GM12878 (cell line): ENCODE measurements at regions not wholly inside any gene's neighbourhood (a gene's known extent, or its start where the extent isn't known, plus 50 kb on each side); places are given as distances from the start of the nearest gene placed in this dataset.

ENCODE experiments used
- BHLHE40 ChIP-seq, 2 experiments: fragments of 450-650 bp in 1 of 2; IDR thresholded peaks; 2 replicates each; pipeline ENCODE4 v1.6.1; 2011 to 2017; ENCODE audit warnings: low read depth in 2 of 2, borderline replicate concordance in 1 of 2, improper control_type of control experiment in 1 of 2, low read length in 1 of 2, mild to moderate bottlenecking in 1 of 2
- CREB1 ChIP-seq: IDR thresholded peaks from 2 replicates; pipeline ENCODE4 v1.6.1; 2012; ENCODE audit warnings: low read depth, mild to moderate bottlenecking, inconsistent platforms
- CTCF ChIP-seq, 3 experiments: IDR thresholded peaks in 2 of 3; conservative IDR thresholded peaks in 1 of 3; 2 replicates each; pipeline ENCODE4 v1.5.1; 2011; ENCODE audit warnings: low read depth in 3 of 3, low read length in 3 of 3, mild to moderate bottlenecking in 3 of 3, control low read depth in 2 of 3, moderate library complexity in 2 of 3, inconsistent platforms in 1 of 3, mixed read lengths in 1 of 3; ENCODE audit not compliant: control insufficient read depth in 2 of 3, insufficient read depth in 1 of 3; ENCODE audit errors: extremely low read depth in 1 of 3
- ELK1 ChIP-seq: IDR thresholded peaks from 2 replicates; pipeline ENCODE4 v1.6.1; 2012; ENCODE audit warnings: low read depth, low read length, improper control_type of control experiment
- HDAC2 ChIP-seq: fragments of 200-600 bp; sonication (generic); IDR thresholded peaks from 2 replicates; pipeline ENCODE4 v1.6.1; 2017
- IKZF1 ChIP-seq: fragments of 450-650 bp; conservative IDR thresholded peaks from 2 replicates; pipeline ENCODE4 v1.6.1; 2017; ENCODE audit warnings: antibody characterized with exemption, mild to moderate bottlenecking
- MXI1 ChIP-seq: fragments of 150-350 bp; IDR thresholded peaks from 2 replicates; pipeline ENCODE4 v1.6.1; 2011; ENCODE audit warnings: low read depth, mild to moderate bottlenecking, inconsistent platforms, low read length, improper control_type of control experiment
- NFIC ChIP-seq: IDR thresholded peaks from 2 replicates; pipeline ENCODE4 v1.6.1; 2012; ENCODE audit warnings: low read depth, mild to moderate bottlenecking, inconsistent platforms, low read length, moderate library complexity
- RAD21 ChIP-seq: IDR thresholded peaks from 2 replicates; pipeline ENCODE4 v1.6.1; 2011; ENCODE audit warnings: mild to moderate bottlenecking, low read depth, low read length, moderate library complexity; ENCODE audit not compliant: insufficient read depth
- SP1 ChIP-seq: IDR thresholded peaks from one replicate; pipeline ENCODE4 v1.6.1; 2011; ENCODE audit warnings: low read depth, low read length
- SREBF2 ChIP-seq: IDR thresholded peaks from 2 replicates; pipeline ENCODE4 v1.6.1; 2012; ENCODE audit warnings: mild to moderate bottlenecking, low read length
- ZNF274 ChIP-seq: IDR thresholded peaks from one replicate; pipeline ENCODE4 v1.8.0; 2011; ENCODE audit not compliant: insufficient read length, insufficient read depth

GRCh38 chr14:47874350-47874749 is 198.9 kb upstream of the MDGA2 start:
- TF ChIP-seq SP1 (no peak), MXI1 (no peak), NFIC (no peak), BHLHE40 (IDR thresholded peaks at IDR 0.05; ENCODE audit: borderline replicate concordance in 1 of 2, low read depth in 2 of 2, low read length in 1 of 2) (no peak), CREB1 (no peak), IKZF1 (no peak), HDAC2 (no peak), CTCF (IDR thresholded peaks at IDR 0.05 in 2 of 3, conservative IDR thresholded peaks at IDR 0.05 in 1 of 3; ENCODE audit: control insufficient read depth in 2 of 3, extremely low read depth in 1 of 3, insufficient read depth in 1 of 3, low read depth in 3 of 3, low read length in 3 of 3) (no peak), SREBF2 (no peak), ZNF274 (no peak), RAD21 (no peak), ELK1 (no peak)
